ENCODE measurements at regions not wholly inside any gene's neighbourhood (a gene's known extent, or its start where the extent isn't known, plus 50 kb on each side); places are given as distances from the start of the nearest gene placed in this dataset.

DNA sequence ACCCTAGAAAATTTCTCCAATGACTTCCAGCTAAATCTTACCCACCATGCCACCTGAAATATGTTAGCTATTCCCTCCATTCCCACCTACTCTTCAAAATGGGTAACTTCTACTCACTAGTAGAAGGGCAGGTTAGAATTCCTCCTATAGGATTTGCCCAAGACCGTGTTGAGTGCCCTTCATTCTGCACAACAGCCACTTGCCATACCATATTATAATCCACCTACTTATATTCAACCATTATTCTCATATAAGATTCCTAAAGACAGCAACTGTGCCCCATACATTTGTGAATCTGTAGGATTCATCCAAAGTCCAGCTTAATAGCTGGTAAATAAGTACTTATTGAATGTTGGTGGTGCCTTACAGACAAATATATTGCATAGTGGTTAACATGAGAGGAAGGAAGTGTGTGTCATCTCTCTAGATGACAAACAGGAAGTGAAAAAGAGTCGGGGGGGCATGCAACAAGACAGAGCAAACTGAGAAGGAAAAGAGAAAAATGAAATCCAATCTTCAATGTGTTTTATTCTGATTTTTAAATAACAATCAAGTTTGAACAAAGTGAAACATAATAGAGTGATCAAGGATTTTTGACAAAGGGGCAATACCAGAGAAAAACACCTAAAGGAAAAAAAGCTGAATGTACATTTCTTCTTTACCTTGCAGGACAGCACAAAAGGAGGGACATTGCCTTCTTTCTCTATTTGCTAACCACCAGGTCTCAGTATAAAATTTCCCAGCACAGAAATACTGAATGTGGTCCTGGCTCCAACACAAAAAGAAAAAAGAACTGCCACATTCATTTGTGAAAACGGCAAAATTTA is 389.3 kb upstream of the USP15 start:
- DNase-seq, result no peak
- H3K4me3 ChIP-seq, result no peak overlapping the region
- ATAC-seq, result peak; percentile 36 to 60 (median 46)
- H3K27ac ChIP-seq, result no peak overlapping the region
- TF ChIP-seq, protein P1, sequence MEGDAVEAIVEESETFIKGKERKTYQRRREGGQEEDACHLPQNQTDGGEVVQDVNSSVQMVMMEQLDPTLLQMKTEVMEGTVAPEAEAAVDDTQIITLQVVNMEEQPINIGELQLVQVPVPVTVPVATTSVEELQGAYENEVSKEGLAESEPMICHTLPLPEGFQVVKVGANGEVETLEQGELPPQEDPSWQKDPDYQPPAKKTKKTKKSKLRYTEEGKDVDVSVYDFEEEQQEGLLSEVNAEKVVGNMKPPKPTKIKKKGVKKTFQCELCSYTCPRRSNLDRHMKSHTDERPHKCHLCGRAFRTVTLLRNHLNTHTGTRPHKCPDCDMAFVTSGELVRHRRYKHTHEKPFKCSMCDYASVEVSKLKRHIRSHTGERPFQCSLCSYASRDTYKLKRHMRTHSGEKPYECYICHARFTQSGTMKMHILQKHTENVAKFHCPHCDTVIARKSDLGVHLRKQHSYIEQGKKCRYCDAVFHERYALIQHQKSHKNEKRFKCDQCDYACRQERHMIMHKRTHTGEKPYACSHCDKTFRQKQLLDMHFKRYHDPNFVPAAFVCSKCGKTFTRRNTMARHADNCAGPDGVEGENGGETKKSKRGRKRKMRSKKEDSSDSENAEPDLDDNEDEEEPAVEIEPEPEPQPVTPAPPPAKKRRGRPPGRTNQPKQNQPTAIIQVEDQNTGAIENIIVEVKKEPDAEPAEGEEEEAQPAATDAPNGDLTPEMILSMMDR (IDR thresholded peaks at IDR 0.05), result no peak
- TF ChIP-seq POLR2A (IDR thresholded peaks at IDR 0.05), result no peak
- no peaks in the 10 kb centered on the region for H3K9me3 ChIP-seq
- whole genome bisulfite sequencing (ENCODE audit: insufficient coverage, low coverage, low lambda C conversion rate, missing lambda C conversion rate), result 42% methylated on average over 3 of the region's 3 CpGs
- no peaks in the 10 kb centered on the region for H3K36me3 ChIP-seq
- no peaks in the 10 kb centered on the region for H3K27me3 ChIP-seq
- intact Hi-C loops (cut with DNase I), result no loop called here
- no peaks in the 10 kb centered on the region for H3K4me1 ChIP-seq

DNA sequence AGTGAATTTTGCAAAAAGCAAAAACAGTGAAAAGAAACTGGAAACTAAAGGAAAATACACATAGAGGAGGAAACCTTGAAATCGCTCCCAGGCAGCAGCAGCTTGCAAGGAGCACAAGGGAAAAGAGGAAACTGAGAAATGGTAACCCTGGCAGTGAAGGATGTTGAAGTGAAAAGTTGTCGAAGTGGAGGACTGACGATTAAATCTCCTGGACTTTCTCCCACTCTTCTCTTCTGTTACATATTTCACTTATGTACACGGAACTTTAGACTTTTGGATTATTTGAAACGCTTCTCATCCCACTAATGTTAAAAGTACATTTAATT is 388.8 kb upstream of the USP15 start:
- no peak overlapping the region for H3K27ac ChIP-seq
- H3K27me3 ChIP-seq, result no peaks in the 10 kb centered on the region
- DNase-seq (no peak), ATAC-seq (no peak)
- 50% methylated on average over 5 of the region's 5 CpGs for WGBS (ENCODE audit: insufficient coverage, low coverage, low lambda C conversion rate, missing lambda C conversion rate)
- TF ChIP-seq, protein P1 (IDR thresholded peaks at IDR 0.05), result no peak
- no peak for TF ChIP-seq POLR2A (IDR thresholded peaks at IDR 0.05)
- intact Hi-C loops (cut with DNase I), result no loop called here
- no peaks in the 10 kb centered on the region for H3K4me1 ChIP-seq
- H3K4me3 ChIP-seq, result no peak overlapping the region
- H3K36me3 ChIP-seq, result no peaks in the 10 kb centered on the region
- no peaks in the 10 kb centered on the region for H3K9me3 ChIP-seq

DNA sequence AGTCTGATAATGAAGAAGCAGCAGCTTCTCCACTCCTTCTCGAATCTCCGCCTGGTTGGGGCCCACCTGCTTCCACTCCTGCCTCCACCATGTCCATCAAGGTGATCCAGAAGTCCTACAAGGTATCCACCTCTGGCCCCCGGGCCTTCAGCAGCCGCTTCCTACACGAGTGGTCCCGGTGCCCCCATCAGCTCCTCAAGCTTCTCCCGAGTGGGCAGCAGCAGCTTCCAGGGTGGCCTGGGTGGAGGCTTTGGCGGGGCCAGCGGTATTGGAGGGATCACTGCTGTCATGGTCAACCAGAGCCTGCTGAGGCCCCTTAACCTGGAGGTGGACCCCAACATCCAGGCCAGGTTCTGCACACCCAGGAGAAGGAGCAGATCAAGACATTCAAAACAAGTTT is 381.0 kb upstream of the USP15 start:
- whole genome bisulfite sequencing (ENCODE audit: insufficient coverage, low coverage, low lambda C conversion rate, missing lambda C conversion rate), result 100% methylated on average over 2 of the region's 9 CpGs

DNA sequence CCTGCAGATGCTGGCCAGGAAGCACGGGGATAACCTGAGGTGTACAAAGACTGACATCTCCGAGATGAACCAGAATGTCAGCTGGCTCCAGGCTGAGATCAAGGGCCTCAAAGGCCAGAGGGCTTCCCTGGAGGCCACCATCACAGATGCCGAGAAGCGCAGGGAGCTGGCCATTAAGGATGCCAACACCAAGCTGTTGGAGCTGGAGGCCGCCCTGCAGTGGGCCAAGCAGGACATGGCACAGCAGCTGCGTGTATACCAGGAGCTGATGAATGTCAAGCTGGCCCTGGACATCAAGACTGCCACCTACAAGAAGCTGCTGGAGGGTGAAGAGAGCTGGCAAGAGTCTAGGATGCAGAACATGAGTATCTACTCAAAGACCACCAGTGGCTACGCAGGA is 380.0 kb upstream of the USP15 start:
- intact Hi-C loops (cut with DNase I), result no loop called here
- TF ChIP-seq, protein P1 (IDR thresholded peaks at IDR 0.05), result no peak
- no peak for TF ChIP-seq POLR2A (IDR thresholded peaks at IDR 0.05)
- Histone ChIP-seq H3K36me3 (no peaks in the 10 kb centered on the region), H3K9me3 (no peaks in the 10 kb centered on the region), H3K27ac (no peak overlapping the region), H3K4me3 (no peak overlapping the region), H3K27me3 (no peaks in the 10 kb centered on the region), H3K4me1 (no peaks in the 10 kb centered on the region)
- DNase-seq (no peak), ATAC-seq (no peak)
- 100% methylated on average over 1 of the region's 7 CpGs for WGBS (ENCODE audit: insufficient coverage, low coverage, low lambda C conversion rate, missing lambda C conversion rate)

More for the DNA sequence above, 381.0 kb upstream of the USP15 start:
- DNase-seq (no peak), ATAC-seq (no peak)
- no peaks in the 10 kb centered on the region for H3K27me3 ChIP-seq
- no peak for TF ChIP-seq POLR2A (IDR thresholded peaks at IDR 0.05)
- TF ChIP-seq, protein P1 (IDR thresholded peaks at IDR 0.05), result no peak
- H3K4me3 ChIP-seq, result no peak overlapping the region
- intact Hi-C loops (cut with DNase I), result no loop called here
- H3K27ac ChIP-seq, result no peak overlapping the region
- H3K9me3 ChIP-seq, result no peaks in the 10 kb centered on the region
- no peaks in the 10 kb centered on the region for H3K4me1 ChIP-seq
- no peaks in the 10 kb centered on the region for H3K36me3 ChIP-seq

All from right lobe of liver (tissue), 6 donors.